ENCODE measurements at regions not wholly inside any gene's neighbourhood (a gene's known extent, or its start where the extent isn't known, plus 50 kb on each side); places are given as distances from the start of the nearest gene placed in this dataset.
A peak's percentile ranks its signal among the peaks of the same experiment; 100 is the strongest.
"Not testable (repeated sequence)": the region's sequence is repeated elsewhere in the genome, so short reads cannot be mapped to it uniquely, and the experiment has no call there.

GRCh38 chr4:52157071-52157470, 106.0 kb downstream of the SPATA18 start:
- not testable (repeated sequence) for H3K4ac ChIP-seq (ENCODE audit: low read depth in 1 of 2, low read length in 2 of 2); H2BK12ac ChIP-seq (ENCODE audit: low read length in 2 of 2); H3K9ac ChIP-seq (ENCODE audit: low read length); H4K8ac ChIP-seq (ENCODE audit: low read length); H3K14ac ChIP-seq (ENCODE audit: low read length in 2 of 2); H3K79me1 ChIP-seq (replicated peaks; ENCODE audit: low read length, poor library complexity, severe bottlenecking); H2BK5ac ChIP-seq (ENCODE audit: low read depth, low read length, poor library complexity, severe bottlenecking); DNase-seq; H3K4me2 ChIP-seq (ENCODE audit: low read length, poor library complexity, severe bottlenecking); H2AK5ac ChIP-seq (ENCODE audit: low read length, severe bottlenecking); H3K36me3 ChIP-seq (ENCODE audit: control insufficient read depth in 1 of 2, insufficient read depth in 2 of 2, low read depth in 1 of 2, low read length in 2 of 2); H2BK120ac ChIP-seq (ENCODE audit: low read depth, low read length); H3K23ac ChIP-seq (ENCODE audit: low read length in 2 of 2); H3K4me3 ChIP-seq (ENCODE audit: insufficient read depth in 1 of 2, low read depth in 1 of 2, low read length in 2 of 2); H4K91ac ChIP-seq (ENCODE audit: low read length); H3K9me3 ChIP-seq (ENCODE audit: control insufficient read depth, low read length); H2AFZ ChIP-seq (ENCODE audit: low read depth, low read length); H2BK15ac ChIP-seq (ENCODE audit: low read depth, poor library complexity, severe bottlenecking); H3K27ac ChIP-seq (ENCODE audit: low read length, poor library complexity, severe bottlenecking); H3K27me3 ChIP-seq (ENCODE audit: control insufficient read depth in 1 of 2, insufficient read depth in 1 of 2, low read length in 2 of 2); H3K4me1 ChIP-seq (ENCODE audit: control insufficient read depth, insufficient read depth, low read depth, low read length); H3K18ac ChIP-seq (ENCODE audit: low read depth in 1 of 2, low read length in 2 of 2)
- WGBS = 83% methylated on average over 1 of the region's 2 CpGs

GRCh38 chr4:52157641-52158316, 106.7 kb downstream of the SPATA18 start:
- H3K9me3 ChIP-seq (ENCODE audit: control insufficient read depth, low read length) = no peaks in the 10 kb centered on the region
- no peak overlapping the region for H4K8ac ChIP-seq (ENCODE audit: low read length)
- H4K91ac ChIP-seq (ENCODE audit: low read length) = no peak overlapping the region
- H2BK12ac ChIP-seq (ENCODE audit: low read length in 2 of 2) = no peak overlapping the region
- H3K4me1 ChIP-seq (ENCODE audit: control insufficient read depth, insufficient read depth, low read depth, low read length) = no peaks in the 10 kb centered on the region
- DNase-seq = no peak
- H2AK5ac ChIP-seq (ENCODE audit: low read length, severe bottlenecking) = no peak overlapping the region
- H3K23ac ChIP-seq (ENCODE audit: low read length in 2 of 2) = no peak overlapping the region
- no peak overlapping the region for H3K4me2 ChIP-seq (ENCODE audit: low read length, poor library complexity, severe bottlenecking)
- H3K9ac ChIP-seq (ENCODE audit: low read length) = peak overlapping the region; percentile 55
- H3K14ac ChIP-seq (ENCODE audit: low read length in 2 of 2) = no peak overlapping the region
- no peaks in the 10 kb centered on the region for H3K36me3 ChIP-seq (ENCODE audit: control insufficient read depth in 1 of 2, insufficient read depth in 2 of 2, low read depth in 1 of 2, low read length in 2 of 2)
- H2BK5ac ChIP-seq (ENCODE audit: low read depth, low read length, poor library complexity, severe bottlenecking) = no peak overlapping the region
- no peak overlapping the region for H2AFZ ChIP-seq (ENCODE audit: low read depth, low read length)
- H2BK15ac ChIP-seq (ENCODE audit: low read depth, poor library complexity, severe bottlenecking) = no peak overlapping the region
- WGBS = 70% methylated on average over 4 of the region's 4 CpGs
- no peak overlapping the region for H3K4ac ChIP-seq (ENCODE audit: low read depth in 1 of 2, low read length in 2 of 2)
- H3K18ac ChIP-seq (ENCODE audit: low read depth in 1 of 2, low read length in 2 of 2) = no peak overlapping the region
- H2BK120ac ChIP-seq (ENCODE audit: low read depth, low read length) = no peak overlapping the region
- no peaks in the 10 kb centered on the region for H3K27me3 ChIP-seq (ENCODE audit: control insufficient read depth in 1 of 2, insufficient read depth in 1 of 2, low read length in 2 of 2)
- H3K4me3 ChIP-seq (ENCODE audit: insufficient read depth in 1 of 2, low read depth in 1 of 2, low read length in 2 of 2) = peak overlapping the region in 1 of 2 experiments; percentile 1
- no peak overlapping the region for H3K27ac ChIP-seq (ENCODE audit: low read length, poor library complexity, severe bottlenecking)
- no peaks in the 10 kb centered on the region for H3K79me1 ChIP-seq (replicated peaks; ENCODE audit: low read length, poor library complexity, severe bottlenecking)

GRCh38 chr4:52160859-52161258, 109.8 kb downstream of the SPATA18 start:
- H3K9ac ChIP-seq (ENCODE audit: low read length) = no peak overlapping the region
- H3K36me3 ChIP-seq (ENCODE audit: control insufficient read depth in 1 of 2, insufficient read depth in 2 of 2, low read depth in 1 of 2, low read length in 2 of 2) = no peaks in the 10 kb centered on the region
- no peak overlapping the region for H4K8ac ChIP-seq (ENCODE audit: low read length)
- H3K27ac ChIP-seq (ENCODE audit: low read length, poor library complexity, severe bottlenecking) = no peak overlapping the region
- no peaks in the 10 kb centered on the region for H3K4me1 ChIP-seq (ENCODE audit: control insufficient read depth, insufficient read depth, low read depth, low read length)
- H2BK5ac ChIP-seq (ENCODE audit: low read depth, low read length, poor library complexity, severe bottlenecking) = no peak overlapping the region
- H3K9me3 ChIP-seq (ENCODE audit: control insufficient read depth, low read length) = no peaks in the 10 kb centered on the region
- H3K18ac ChIP-seq (ENCODE audit: low read depth in 1 of 2, low read length in 2 of 2) = no peak overlapping the region
- no peak overlapping the region for H4K91ac ChIP-seq (ENCODE audit: low read length)
- no peak overlapping the region for H2AFZ ChIP-seq (ENCODE audit: low read depth, low read length)
- no peak overlapping the region for H3K4me2 ChIP-seq (ENCODE audit: low read length, poor library complexity, severe bottlenecking)
- H2BK120ac ChIP-seq (ENCODE audit: low read depth, low read length) = no peak overlapping the region
- no peak overlapping the region for H3K4ac ChIP-seq (ENCODE audit: low read depth in 1 of 2, low read length in 2 of 2)
- H2BK12ac ChIP-seq (ENCODE audit: low read length in 2 of 2) = no peak overlapping the region
- H3K79me1 ChIP-seq (replicated peaks; ENCODE audit: low read length, poor library complexity, severe bottlenecking) = no peaks in the 10 kb centered on the region
- no peak for DNase-seq
- no peak overlapping the region for H2BK15ac ChIP-seq (ENCODE audit: low read depth, poor library complexity, severe bottlenecking)
- no peaks in the 10 kb centered on the region for H3K27me3 ChIP-seq (ENCODE audit: control insufficient read depth in 1 of 2, insufficient read depth in 1 of 2, low read length in 2 of 2)
- no peak overlapping the region for H3K23ac ChIP-seq (ENCODE audit: low read length in 2 of 2)
- WGBS = 65% methylated on average over 2 of the region's 4 CpGs
- no peak overlapping the region for H2AK5ac ChIP-seq (ENCODE audit: low read length, severe bottlenecking)
- no peak overlapping the region for H3K14ac ChIP-seq (ENCODE audit: low read length in 2 of 2)
- no peak overlapping the region for H3K4me3 ChIP-seq (ENCODE audit: insufficient read depth in 1 of 2, low read depth in 1 of 2, low read length in 2 of 2)

- Histone ChIP-seq H3K4me1 (ENCODE audit: control insufficient read depth, insufficient read depth, low read depth, low read length) (no peaks in the 10 kb centered on the region), H3K79me1 (replicated peaks; ENCODE audit: low read length, poor library complexity, severe bottlenecking) (no peaks in the 10 kb centered on the region), H3K27ac (ENCODE audit: low read length, poor library complexity, severe bottlenecking) (no peak overlapping the region), H2AK5ac (ENCODE audit: low read length, severe bottlenecking) (no peak overlapping the region), H3K36me3 (ENCODE audit: control insufficient read depth in 1 of 2, insufficient read depth in 2 of 2, low read depth in 1 of 2, low read length in 2 of 2) (no peaks in the 10 kb centered on the region), H4K8ac (ENCODE audit: low read length) (no peak overlapping the region), H2BK5ac (ENCODE audit: low read depth, low read length, poor library complexity, severe bottlenecking) (no peak overlapping the region), H3K27me3 (ENCODE audit: control insufficient read depth in 1 of 2, insufficient read depth in 1 of 2, low read length in 2 of 2) (no peaks in the 10 kb centered on the region), H2BK15ac (ENCODE audit: low read depth, poor library complexity, severe bottlenecking) (no peak overlapping the region), H2BK12ac (ENCODE audit: low read length in 2 of 2) (no peak overlapping the region), H3K4me3 (ENCODE audit: insufficient read depth in 1 of 2, low read depth in 1 of 2, low read length in 2 of 2) (no peak overlapping the region), H3K9me3 (ENCODE audit: control insufficient read depth, low read length) (no peaks in the 10 kb centered on the region), H3K4ac (ENCODE audit: low read depth in 1 of 2, low read length in 2 of 2) (no peak overlapping the region), H2BK120ac (ENCODE audit: low read depth, low read length) (no peak overlapping the region), H3K14ac (ENCODE audit: low read length in 2 of 2) (no peak overlapping the region), H3K4me2 (ENCODE audit: low read length, poor library complexity, severe bottlenecking) (no peak overlapping the region), H4K91ac (ENCODE audit: low read length) (no peak overlapping the region), H2AFZ (ENCODE audit: low read depth, low read length) (no peak overlapping the region), H3K9ac (ENCODE audit: low read length) (no peak overlapping the region), H3K23ac (ENCODE audit: low read length in 2 of 2) (no peak overlapping the region), H3K18ac (ENCODE audit: low read depth in 1 of 2, low read length in 2 of 2) (no peak overlapping the region)
- 13% methylated on average over 1 of the region's 1 CpG for WGBS
- no peak for DNase-seq
These were observed 113.0 kb downstream of the SPATA18 start for GRCh38 chr4:52164116-52164515.

Data from mesenchymal stem cell (in vitro differentiated cells and primary cell).